DLD1 (cell line): ENCODE measurements at regions not wholly inside any gene's neighbourhood (a gene's known extent, or its start where the extent isn't known, plus 50 kb on each side); places are given as distances from the start of the nearest gene placed in this dataset.

Experiments
- in situ Hi-C: cut with HindIII; loops from 2 replicates; pipeline ENCODE4 v1.10.0; 2017; ENCODE audit warnings: low sequenced_read_pairs

- in situ Hi-C loops, result no loop called here
These were observed 574.3 kb downstream of the TCERG1L start for GRCh38 chr10:130737186-130737585.

GRCh38 chr10:130737621-130738020, 573.9 kb downstream of the TCERG1L start:
- in situ Hi-C loops, result no loop called here

GRCh38 chr10:130739016-130739756, 572.3 kb downstream of the TCERG1L start:
- in situ Hi-C loops, result no loop called here

GRCh38 chr10:130739757-130740145, 571.8 kb downstream of the TCERG1L start:
- in situ Hi-C loops, result no loop called here

DNA sequence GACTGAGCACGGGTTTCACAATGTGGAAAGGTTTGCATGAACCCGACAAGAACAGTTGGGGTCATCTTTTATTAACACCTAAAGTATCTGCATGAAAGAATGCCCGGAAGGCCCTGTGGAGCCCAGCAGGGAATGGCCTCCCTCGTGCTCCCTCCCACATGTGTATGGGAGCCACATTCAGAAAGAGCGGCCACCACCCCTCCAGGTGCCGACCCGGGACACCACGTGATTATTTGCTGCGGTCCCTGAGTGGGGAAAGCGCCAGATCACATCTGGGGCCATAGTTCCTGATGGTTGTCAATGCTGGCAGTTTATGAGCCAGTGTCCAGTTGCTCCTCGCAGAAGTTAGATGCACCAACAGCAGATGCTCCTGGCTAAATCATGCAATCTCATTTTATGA, 571.4 kb downstream of the TCERG1L start:
- in situ Hi-C loops, result no loop called here

DNA sequence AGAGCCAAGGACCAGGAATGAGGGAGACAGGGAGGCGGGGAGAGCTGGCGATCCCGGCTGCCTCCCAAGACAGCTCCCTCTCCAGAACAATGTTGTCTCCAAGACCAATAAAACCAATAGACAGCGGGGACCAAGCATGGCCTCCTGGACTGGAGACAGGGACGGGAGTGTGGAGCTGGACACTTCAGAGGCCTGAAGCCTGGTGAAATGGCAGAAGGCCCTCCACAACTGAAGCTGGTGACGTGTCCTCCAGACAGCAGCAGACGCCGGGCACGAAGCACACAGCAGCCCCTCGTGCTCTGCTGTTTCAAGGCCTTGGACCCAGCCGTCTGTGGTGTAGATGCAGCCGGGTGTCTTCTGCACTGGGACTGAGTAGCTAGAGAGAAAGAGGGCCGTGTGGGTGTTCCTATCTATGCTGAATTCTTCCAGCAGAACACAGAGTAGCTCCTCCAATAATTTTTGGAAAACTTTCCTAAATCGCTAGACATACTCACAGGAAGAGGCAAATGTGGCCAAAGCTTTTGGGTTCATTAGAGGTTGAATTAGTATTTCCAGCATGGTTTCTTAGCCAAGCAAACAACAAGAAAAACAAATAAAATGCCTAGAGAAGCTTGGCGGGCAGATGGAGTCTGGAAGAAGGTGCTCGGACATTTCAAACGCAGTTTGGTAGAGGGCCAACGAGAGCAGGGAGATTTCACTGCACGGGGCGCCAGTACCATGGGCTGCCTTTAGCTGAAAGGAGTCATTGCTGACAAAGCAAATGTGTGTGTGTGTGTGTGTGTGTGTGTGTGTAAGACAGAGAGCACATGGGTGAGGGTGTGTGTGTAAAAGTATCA, 570.4 kb downstream of the TCERG1L start:
- in situ Hi-C loops, result no loop called here

DNA sequence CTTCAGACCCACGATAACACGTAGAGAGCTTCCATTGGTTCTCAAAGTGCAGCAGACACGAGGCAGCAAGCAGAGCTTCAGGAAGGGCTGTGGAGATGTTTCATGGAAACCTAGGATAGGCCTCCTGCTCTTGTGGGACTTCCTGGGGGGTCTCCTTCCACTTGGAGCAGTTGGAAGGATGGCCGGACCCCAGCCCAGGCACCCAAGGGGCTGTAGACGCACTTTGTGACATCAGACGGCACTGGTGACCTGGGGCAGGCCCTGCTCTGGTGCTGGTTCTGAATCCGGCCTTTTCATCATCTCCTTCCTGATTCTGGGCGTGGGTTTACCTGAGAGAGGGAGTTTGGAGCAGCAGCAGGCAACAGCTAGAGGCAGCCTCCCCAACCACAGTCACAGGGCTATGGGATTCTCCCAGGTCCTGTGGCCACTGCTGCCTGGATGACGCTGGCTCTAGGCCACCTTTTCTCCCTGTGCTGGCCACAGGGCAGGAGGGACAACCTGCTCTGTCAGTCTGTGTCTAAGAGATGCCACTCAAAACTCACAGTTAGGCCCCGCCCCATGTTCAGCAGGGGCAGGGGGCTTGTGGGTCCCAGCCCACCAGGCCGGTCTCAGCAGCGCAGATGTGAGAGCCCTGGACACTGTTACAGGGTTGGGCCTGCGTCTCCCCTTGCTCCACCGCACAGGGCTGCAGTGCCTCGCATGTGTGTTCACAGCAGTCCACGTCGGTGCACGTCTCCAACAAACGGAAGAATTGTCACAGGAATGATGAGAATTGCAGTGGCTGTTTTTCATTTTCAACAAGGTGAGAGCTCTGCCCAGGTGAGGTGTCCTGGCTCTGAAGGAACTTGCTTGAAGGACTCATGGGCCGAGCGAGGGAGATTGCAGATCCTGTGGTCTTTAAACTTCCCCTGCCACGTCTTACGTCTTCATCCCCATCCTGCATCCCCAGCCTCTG, 569.3 kb downstream of the TCERG1L start:
- in situ Hi-C loops, result no loop called here

- in situ Hi-C loops, result no loop called here
These were observed 568.4 kb downstream of the TCERG1L start for GRCh38 chr10:130742941-130743675.

DNA sequence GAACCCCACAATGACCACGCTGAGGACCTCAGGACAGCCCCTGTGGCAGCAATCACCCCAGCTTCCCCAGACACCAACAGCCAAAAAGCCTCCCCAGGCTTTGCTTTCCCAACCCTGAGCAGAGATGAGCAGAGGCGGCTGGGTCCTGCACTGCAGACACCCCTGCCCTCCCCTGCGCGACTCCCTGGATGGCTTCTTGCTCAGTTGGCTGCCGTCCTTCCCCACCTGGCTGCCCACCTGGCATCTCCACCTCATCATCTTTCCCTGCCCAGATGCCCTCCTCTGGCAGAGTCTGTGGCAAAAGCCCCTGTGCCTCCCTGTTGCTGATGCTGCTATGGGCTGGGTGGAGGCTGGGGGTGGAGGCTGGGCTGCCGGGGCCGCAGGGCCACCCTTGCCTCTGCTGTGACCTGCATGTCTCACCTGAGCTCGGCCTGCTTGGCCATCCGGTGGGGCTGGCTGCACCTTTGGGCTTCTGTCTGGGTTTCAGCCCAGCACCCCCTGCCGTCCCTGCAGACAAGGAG, 567.7 kb downstream of the TCERG1L start:
- in situ Hi-C loops, result no loop called here

DNA sequence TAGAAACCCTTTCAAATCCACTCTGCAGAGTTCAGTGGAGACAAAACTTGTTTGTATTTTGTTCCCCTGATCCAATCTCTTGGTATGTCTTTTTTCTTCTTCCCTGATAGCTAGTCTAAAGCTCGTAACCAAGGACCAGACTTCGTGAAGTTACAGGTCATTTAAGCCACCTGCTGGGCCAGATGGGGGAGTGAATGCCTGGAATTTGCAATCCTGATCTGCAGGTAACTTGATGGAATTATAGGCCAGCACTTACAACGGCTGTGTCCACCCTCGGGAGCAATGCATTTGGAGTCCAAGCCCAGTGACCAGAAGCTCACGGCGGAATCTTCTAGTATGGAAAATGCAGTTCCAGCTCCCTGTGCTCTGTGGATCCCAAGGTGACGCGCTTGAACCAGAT, 566.9 kb downstream of the TCERG1L start:
- in situ Hi-C loops, result no loop called here

DNA sequence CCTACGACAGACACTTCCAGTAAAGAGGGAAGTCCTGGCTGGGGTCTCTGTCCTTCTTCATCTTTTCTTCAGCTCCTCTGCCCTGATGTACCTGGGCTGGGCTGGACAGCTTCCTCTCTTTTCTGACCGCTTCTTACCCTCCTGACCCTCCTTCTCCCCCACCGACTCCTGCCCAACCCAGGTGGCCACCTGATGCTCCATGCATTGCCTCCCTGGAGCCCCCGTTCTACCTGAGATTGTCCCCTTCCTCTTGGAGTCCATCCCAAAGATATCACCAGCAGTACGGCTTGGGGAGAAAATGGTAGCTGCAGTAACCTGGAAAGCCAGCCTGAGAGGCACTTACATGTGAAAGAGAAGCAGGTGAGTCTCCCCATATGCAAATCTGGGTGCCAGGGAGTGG, 566.3 kb downstream of the TCERG1L start:
- in situ Hi-C loops, result no loop called here

DNA sequence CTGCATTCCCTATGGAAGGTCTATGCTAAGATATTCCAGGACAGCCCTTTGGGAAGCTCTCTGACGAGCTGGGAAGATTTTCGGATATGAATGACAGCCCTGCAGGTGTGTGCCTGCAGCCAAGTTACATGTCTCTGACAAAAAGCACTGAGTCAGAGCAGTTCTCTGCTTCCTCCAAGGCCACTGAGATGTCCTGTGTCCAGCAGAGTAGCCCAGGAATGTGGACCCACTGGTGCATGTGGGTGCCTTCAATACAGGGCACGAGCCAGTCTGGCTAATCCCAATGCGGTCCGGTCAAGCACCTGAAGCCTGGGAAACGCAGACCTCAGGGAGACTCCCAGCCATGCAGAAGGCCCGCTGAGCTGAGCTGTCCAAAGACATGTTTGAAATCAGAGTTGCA, 565.7 kb downstream of the TCERG1L start:
- in situ Hi-C loops, result no loop called here

DNA sequence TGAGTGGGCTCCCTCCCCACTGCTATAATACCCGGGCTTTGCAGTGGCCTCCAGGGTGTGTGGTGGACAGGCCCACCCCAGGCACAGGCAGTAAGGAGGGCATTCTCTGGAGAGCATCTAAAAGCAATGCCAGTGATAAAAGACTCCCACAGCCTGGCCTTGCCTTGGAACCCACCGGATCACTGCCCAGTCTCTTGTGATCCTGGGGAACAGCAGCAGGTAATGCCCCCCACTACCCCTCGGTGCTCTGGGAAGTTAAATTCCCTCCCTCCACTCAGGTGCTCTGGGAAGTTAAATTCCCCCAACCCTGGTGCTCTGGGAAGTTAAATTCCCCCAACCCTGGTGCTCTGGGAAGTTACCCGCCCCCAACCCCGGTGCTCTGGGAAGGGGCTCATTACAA, 565.2 kb downstream of the TCERG1L start:
- in situ Hi-C loops, result no loop called here

DNA sequence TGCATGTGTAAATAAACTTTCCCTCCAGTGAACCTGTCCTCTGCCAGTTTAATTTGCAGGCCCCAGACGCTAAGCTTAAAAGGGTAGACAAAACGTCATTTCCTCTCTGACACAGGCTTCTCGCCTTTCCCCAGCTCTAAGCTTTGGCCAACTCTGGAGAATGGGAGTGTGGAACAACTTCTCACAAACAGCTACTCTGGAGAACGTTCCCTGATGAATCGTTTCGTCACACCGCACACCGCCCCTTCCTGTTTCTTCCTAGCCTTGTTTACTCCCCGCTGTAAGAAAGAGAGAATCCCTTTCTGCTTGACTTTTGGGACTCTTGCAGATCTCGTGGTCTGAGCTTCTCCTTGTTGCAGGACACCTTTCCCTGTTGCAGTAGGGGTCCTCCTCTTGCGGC, 564.2 kb downstream of the TCERG1L start:
- in situ Hi-C loops, result no loop called here

DNA sequence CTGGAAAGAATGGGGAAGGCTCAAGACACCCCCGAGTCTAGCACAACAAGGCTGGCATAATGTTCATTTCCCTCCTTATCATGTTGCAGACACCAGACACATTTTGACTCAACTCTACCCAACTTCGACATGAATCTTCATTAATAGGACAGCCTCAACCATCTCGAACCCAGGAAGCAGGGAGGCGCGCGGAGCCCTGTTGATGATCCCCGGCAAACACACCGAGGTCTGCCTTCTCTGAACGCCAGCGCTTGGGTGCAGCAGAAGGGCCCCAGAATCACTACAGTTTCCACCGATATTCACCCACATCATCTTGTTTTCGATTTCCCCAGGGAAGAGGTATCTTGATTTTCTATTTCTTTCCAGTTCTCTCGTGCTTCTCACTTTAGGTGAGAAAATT, 563.6 kb downstream of the TCERG1L start:
- in situ Hi-C loops, result no loop called here

GRCh38 chr10:130748409-130749057, 563.0 kb downstream of the TCERG1L start:
- in situ Hi-C loops, result no loop called here

DNA sequence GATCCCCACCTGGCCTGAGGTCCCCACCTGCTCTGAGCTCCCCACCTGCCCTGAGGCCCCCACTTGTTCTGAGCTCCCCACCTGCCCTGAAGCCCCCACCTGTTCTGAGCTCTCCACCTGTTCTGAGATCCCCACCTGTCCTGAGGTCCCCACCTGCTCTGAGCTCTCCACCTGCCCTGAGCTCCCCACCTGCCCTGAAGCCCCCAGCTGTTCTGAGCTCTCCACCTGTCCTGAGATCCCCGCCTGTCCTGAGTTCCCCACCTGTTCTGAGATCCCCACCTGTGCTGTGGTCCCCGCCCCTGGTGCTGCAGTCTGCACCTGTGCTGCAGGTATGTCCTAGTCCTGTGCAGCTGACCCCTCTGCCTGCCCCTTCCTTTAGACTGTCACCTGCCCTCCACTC, 561.6 kb downstream of the TCERG1L start:
- in situ Hi-C loops, result no loop called here

GRCh38 chr10:130750441-130750840, 561.1 kb downstream of the TCERG1L start:
- in situ Hi-C loops, result no loop called here

GRCh38 chr10:130751106-130751840, 560.2 kb downstream of the TCERG1L start:
- in situ Hi-C loops, result no loop called here
